Vagina (tissue), 2 donors: ENCODE measurements at regions not wholly inside any gene's neighbourhood (a gene's known extent, or its start where the extent isn't known, plus 50 kb on each side); places are given as distances from the start of the nearest gene placed in this dataset.

Source experiments
- DNase-seq, 2 donors: peaks; one replicate each; pipeline ENCODE4 v3.0.0-alpha.2; 2017; ENCODE audit errors: extremely low spot score in 2 of 2
- H3K27ac ChIP-seq: fragments of 200-600 bp; sonication (generic); one replicate; pipeline ENCODE4 v1.5.1; 2019
- H3K27me3 ChIP-seq: fragments of 200-600 bp; sonication (generic); one replicate; pipeline ENCODE4 v1.5.1; 2019
- H3K36me3 ChIP-seq, 2 donors: fragments of 200-600 bp; sonication (generic); one replicate each; pipeline ENCODE4 v1.5.1; 2017 to 2019
- H3K4me1 ChIP-seq: fragments of 200-600 bp; sonication (generic); one replicate; pipeline ENCODE4 v1.5.1; 2019
- H3K4me3 ChIP-seq, 2 donors: fragments of 200-600 bp; sonication (generic); 1 replicate in 1 of 2; 2 replicates in 1 of 2; pipeline ENCODE4 v1.5.1; 2016 to 2019
- H3K9me3 ChIP-seq: fragments of 200-600 bp; sonication (generic); one replicate; pipeline ENCODE4 v1.5.1; 2019
- CTCF ChIP-seq, 3 experiments: fragments of 450-650 bp in 2 of 3; fragments of 200-600 bp in 1 of 3; sonication (generic) in 1 of 3; IDR thresholded peaks; one replicate each; pipeline ENCODE4 v1.5.1; 2017 to 2019; ENCODE audit warnings: antibody characterized with exemption in 3 of 3, mild to moderate bottlenecking in 2 of 3, moderate library complexity in 2 of 3
- POLR2A ChIP-seq, 2 donors: fragments of 450-650 bp; IDR thresholded peaks; one replicate each; pipeline ENCODE4 v1.6.1; 2017; ENCODE audit warnings: antibody characterized with exemption in 2 of 2, mild to moderate bottlenecking in 2 of 2, moderate library complexity in 2 of 2
- POLR2AphosphoS5 ChIP-seq, 2 donors: sonication (generic); formaldehyde crosslinking; IDR thresholded peaks; one replicate each; pipeline ENCODE4 v1.9.0; 2017; ENCODE audit warnings: antibody characterized with exemption in 2 of 2, mild to moderate bottlenecking in 2 of 2, low read depth in 1 of 2; ENCODE audit not compliant: insufficient read depth in 1 of 2
- intact Hi-C: fragments of 100-400 bp; cut with DNase I; formaldehyde crosslinking; loops from one replicate; pipeline ENCODE4 v1.15.1; 2023

GRCh38 chr2:2657121-2657962 is 326.3 kb upstream of the MYT1L start:
- no peak for DNase-seq
- Histone ChIP-seq H3K27me3 (no peaks in the 10 kb centered on the region), H3K27ac (no peak overlapping the region), H3K9me3 (no peaks in the 10 kb centered on the region), H3K4me3 (no peak overlapping the region), H3K36me3 (no peaks in the 10 kb centered on the region), H3K4me1 (peaks cover 13% of the 10 kb centered on the region)
- TF ChIP-seq CTCF (IDR thresholded peaks at IDR 0.05), result no peak
- TF ChIP-seq POLR2A (IDR thresholded peaks at IDR 0.05), result no peak
- no peak for TF ChIP-seq POLR2AphosphoS5 (IDR thresholded peaks at IDR 0.05; ENCODE audit: insufficient read depth in 1 of 2, low read depth in 1 of 2)
- intact Hi-C loops, result no loop called here

- Histone ChIP-seq H3K4me3 (no peak overlapping the region), H3K9me3 (no peaks in the 10 kb centered on the region), H3K27me3 (no peaks in the 10 kb centered on the region), H3K27ac (no peak overlapping the region), H3K36me3 (no peaks in the 10 kb centered on the region), H3K4me1 (peaks cover 9% of the 10 kb centered on the region)
- no peak for TF ChIP-seq POLR2A (IDR thresholded peaks at IDR 0.05)
- TF ChIP-seq CTCF (IDR thresholded peaks at IDR 0.05), result no peak
- TF ChIP-seq POLR2AphosphoS5 (IDR thresholded peaks at IDR 0.05; ENCODE audit: insufficient read depth in 1 of 2, low read depth in 1 of 2), result no peak
- intact Hi-C loops, result no loop called here
- no peak for DNase-seq
These were observed 325.3 kb upstream of the MYT1L start for GRCh38 chr2:2656115-2657011.

GRCh38 chr2:2655453-2656114 is 324.5 kb upstream of the MYT1L start:
- H3K27me3 ChIP-seq, result no peaks in the 10 kb centered on the region
- TF ChIP-seq POLR2AphosphoS5 (IDR thresholded peaks at IDR 0.05; ENCODE audit: insufficient read depth in 1 of 2, low read depth in 1 of 2), result no peak
- TF ChIP-seq CTCF (IDR thresholded peaks at IDR 0.05), result no peak
- TF ChIP-seq POLR2A (IDR thresholded peaks at IDR 0.05), result no peak
- no peak overlapping the region for H3K4me3 ChIP-seq
- no peaks in the 10 kb centered on the region for H3K36me3 ChIP-seq
- H3K27ac ChIP-seq, result no peak overlapping the region
- peaks cover 9% of the 10 kb centered on the region for H3K4me1 ChIP-seq
- no peaks in the 10 kb centered on the region for H3K9me3 ChIP-seq
- no peak for DNase-seq
- intact Hi-C loops, result no loop called here

- Histone ChIP-seq H3K36me3 (no peaks in the 10 kb centered on the region), H3K27ac (no peak overlapping the region), H3K27me3 (no peaks in the 10 kb centered on the region), H3K9me3 (no peaks in the 10 kb centered on the region), H3K4me3 (no peak overlapping the region), H3K4me1 (peaks cover 9% of the 10 kb centered on the region)
- TF ChIP-seq POLR2A (IDR thresholded peaks at IDR 0.05), result no peak
- no peak for TF ChIP-seq CTCF (IDR thresholded peaks at IDR 0.05)
- no peak for TF ChIP-seq POLR2AphosphoS5 (IDR thresholded peaks at IDR 0.05; ENCODE audit: insufficient read depth in 1 of 2, low read depth in 1 of 2)
- intact Hi-C loops, result no loop called here
- no peak for DNase-seq
These were observed 322.2 kb upstream of the MYT1L start for GRCh38 chr2:2653231-2653630.
